ENCODE measurements at regions not wholly inside any gene's neighbourhood (a gene's known extent, or its start where the extent isn't known, plus 50 kb on each side); places are given as distances from the start of the nearest gene placed in this dataset.

DNA sequence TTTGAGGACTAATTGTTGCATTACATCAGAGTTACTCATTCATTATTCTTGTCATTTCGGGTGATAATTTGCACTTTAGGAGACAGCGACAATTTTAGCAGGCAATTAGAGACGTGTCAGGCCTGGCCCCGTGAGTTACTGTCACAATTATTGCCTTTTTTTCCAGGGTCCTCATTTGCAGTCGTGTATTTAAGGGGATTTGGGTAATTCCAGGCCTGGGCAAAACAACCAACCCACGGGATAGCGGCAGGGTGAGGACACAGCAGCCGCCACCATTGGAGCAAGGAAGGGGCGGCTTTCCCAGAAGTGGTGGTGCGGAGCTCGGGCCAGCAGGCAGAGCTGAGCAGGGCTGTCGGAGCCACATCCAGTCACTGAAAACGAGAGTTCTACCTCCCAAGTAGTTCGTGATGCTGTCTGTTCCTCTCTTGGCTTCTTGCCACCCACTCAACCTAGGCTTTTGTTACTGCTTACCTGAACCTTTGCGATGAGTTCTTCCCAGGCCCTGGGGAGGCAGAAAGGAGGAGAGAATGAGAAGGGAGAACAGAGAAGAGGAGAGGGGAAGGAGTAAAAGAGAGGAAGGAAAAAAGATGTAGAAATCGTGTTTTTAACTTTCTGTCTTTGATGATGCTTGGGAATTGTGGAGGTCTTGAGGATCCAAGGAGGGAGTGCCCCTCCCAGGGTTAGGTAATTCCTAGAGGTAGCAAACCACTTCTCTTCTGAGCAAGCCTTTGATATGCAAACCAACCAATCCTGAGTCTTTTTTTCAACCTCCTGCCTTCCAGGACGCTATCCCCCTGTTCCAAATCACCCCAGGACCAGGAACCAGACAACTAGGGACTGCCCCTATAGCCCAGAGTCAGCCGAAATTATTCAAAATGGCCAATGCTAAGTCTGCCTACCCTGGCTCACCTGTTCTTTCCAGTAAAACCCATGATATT lies 236.1 kb downstream of the MIAT start:
- DNase-seq (ENCODE audit: low read depth), result peak; percentile 68

GRCh38 chr22:26894362-26894761 lies 237.0 kb downstream of the MIAT start:
- DNase-seq (ENCODE audit: low read depth), result peak; percentile 40

- peak; percentile 91 for DNase-seq (ENCODE audit: low read depth)
Observed at GRCh38 chr22:26894766-26895485, 237.5 kb downstream of the MIAT start.

DNA sequence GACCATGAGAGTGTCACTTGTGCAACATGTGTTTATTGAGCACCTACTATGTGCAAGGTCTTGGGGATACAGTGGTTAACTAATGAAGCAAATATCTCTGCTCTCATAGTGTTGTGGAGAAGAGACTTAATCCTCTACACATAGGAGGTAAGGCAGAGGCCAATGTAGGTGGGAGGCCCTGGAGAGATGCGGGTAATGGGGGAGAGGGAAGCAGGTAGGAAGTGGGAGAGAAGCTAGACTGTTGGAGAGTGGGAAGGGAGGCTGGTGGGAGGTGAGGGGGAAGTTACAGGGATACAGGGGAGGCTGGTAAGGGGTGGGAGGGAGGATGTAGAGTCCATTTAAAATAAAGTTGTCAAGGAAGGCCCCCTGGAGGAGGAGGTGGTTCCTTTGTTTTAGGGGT lies 240.0 kb downstream of the MIAT start:
- no peak for DNase-seq (ENCODE audit: low read depth)

DNA sequence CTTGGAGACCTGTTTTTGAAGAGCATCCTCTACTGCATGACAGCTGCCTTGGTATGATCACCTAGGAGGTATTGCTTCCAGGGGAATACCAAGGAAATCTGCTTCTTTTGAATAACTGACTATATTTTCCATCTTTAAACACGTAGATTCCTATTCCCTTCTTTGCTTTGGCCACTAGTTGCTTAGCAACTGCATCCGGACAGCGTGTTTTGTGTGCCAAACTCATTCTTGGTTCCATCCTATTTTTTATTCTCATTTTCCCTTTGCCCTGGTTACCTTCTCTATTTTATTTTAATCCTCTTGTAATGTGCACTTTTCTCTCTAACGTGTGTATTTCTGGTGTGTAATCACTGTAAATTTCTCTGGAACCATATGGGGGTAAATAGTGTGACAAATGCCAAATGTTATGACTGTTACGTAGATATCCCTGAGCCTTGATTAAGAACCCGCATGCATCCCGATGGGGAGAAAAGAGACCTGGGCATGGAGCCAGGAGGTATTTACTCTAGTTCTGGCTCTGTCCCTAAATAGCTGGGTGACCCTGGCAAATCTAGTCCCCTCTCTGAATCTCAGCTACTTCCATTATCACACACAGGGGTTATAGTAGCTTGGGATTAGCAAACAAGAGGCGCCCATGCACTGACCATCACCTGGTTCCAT lies 241.7 kb downstream of the MIAT start:
- DNase-seq (ENCODE audit: low read depth), result no peak

DNA sequence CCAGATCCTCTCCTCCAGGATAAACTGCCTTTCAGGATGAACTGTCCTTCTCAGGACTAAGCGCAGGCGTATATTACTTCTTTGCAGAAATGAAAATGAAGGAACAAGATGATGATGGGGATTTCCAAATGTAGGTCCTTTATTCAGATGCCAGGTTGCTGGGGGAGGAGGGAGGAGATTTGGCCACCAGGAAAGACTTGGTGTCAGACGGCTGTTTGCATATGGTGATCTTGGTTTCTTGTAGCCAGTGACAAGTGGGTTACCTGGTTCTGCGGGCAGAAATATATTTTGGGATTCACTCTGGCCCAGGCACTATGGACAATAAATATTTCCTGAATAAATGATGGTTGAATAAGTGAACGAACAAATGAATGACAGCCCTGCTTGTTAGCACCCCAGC lies 243.4 kb downstream of the MIAT start:
- no peak for DNase-seq (ENCODE audit: low read depth)

GRCh38 chr22:26901198-26901816 lies 243.9 kb downstream of the MIAT start:
- no peak for DNase-seq (ENCODE audit: low read depth)

DNA sequence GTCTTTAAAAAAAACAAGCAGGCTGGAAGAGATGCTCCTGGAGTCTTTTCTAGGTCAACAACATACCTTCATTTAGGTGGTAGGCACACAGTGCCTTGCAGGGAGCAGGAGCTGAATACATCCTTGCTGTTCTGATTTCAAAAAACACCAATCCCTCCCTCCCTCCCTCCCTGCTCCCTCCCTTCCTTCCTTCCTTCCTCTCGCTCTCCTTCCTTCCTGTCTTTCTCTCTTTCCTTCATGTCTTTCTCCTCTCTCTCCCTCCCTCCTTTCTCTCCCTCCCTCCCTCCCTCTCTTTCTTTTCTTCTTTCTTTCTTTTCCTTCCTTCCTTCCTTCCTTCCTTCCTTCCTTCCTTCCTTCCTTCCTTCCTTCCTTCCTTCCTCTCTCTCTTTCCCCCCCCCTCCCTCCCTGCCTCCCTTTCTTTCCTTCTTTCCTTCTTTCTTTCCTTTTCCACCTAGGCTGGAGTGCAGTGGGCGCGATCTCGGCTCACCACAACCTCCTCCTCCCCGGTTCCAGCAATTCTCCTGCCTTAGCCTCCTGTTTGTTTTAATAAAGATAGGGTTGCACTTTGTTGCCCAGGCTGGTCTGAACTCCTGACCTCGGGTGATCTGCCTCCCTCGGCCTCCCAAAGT lies 245.1 kb downstream of the MIAT start:
- DNase-seq (ENCODE audit: low read depth), result no peak

- no peak for DNase-seq (ENCODE audit: low read depth)
Observed at GRCh38 chr22:26903030-26903856, 245.9 kb downstream of the MIAT start.

GRCh38 chr22:26904483-26904882 lies 247.1 kb downstream of the MIAT start:
- no peak for DNase-seq (ENCODE audit: low read depth)

DNA sequence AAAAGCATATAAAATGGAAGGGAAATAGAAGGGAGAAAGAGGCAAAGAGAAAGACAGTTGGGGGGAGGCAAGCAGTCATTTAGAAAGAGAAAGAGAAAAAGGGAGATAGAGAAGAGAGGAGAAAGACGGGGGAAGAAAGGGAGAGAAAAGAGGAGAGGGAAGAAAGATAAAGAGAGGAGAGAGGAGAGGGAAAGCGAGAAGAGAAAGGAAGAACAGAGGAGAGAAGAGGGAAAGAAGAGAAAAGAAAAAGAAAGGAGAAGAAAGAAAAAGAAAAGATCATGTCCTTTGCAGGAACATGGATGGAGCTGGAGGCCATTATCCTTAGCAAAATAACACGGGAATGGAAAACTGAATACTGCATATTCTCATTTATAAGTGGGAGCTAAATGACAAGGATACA lies 247.7 kb downstream of the MIAT start:
- DNase-seq (ENCODE audit: low read depth), result no peak

GRCh38 chr22:26905640-26906039 lies 248.3 kb downstream of the MIAT start:
- no peak for DNase-seq (ENCODE audit: low read depth)

GRCh38 chr22:26906464-26906863 lies 249.1 kb downstream of the MIAT start:
- no peak for DNase-seq (ENCODE audit: low read depth)

DNA sequence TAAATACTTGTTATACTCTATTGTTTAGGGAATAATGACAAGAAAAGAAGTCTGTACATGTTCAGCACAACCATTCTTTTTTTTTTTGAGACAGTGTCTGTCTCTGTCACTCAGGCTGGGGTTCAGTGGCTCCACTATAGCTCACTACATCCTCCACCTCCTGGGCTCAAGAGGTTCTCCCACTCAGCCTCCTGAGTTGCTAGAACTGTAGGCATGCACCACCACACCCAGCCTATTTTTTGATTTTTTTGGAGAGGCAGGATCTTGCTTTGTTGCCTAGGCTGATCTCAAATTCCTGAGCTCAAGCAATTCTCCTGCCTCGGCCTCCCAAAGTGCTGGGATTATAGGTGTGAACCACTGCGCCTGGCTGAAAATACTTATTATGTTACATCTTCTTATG lies 250.0 kb downstream of the MIAT start:
- DNase-seq (ENCODE audit: low read depth), result no peak

DNA sequence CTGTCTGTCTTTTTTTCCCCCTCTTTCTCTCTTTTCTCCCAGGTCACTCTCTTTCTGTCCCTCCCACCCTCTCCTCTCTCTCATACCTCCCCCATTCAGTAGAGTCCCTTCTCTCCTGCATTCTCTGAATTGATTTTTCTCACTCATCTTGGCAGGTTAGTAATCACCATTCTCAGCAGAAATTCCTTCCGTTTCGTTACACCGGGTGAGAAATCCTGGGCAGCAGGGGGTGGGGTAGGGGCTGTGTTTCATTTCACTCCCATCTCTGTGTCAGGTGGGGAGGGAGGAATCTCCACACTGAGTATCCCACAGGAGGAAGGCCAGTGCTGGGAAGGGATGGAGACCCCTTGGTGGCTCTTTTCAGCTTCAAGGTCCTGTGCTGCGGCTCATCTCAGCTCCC lies 253.5 kb downstream of the MIAT start:
- no peak for DNase-seq (ENCODE audit: low read depth)

DNA sequence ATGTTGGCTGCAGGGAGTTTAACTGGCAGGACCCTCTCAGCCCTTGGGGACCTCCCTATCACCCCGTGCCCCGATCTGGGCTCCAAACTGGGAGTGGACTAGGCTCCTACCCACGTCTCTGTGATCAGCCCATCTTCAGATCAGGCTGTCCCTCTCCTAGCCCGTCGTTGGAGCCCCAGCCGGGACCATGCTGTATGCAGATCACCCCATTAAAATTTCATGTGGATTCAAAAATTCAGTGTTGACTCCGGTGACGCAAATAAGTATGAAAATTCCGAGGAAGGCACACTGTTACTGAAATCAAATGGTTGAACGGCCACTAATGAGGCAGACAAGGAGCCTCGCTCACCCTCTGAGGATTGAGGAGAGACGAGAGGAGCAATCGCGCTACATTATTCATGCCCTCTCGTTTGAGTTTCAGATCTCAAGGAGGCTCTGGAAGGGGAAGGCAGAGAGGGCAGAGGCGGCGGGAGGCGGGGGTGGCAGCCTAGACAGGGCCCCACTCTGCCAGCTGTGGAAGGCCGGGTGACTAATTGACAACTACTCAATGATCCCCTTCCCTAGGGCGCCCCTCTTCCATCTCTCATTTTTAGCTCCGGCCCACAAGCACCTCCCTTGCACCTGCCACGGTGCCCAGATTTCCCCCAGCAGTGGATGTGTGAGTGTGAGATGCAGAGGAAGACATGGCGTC lies 255.4 kb downstream of the MIAT start:
- no peak for DNase-seq (ENCODE audit: low read depth)

GRCh38 chr22:26914519-26915185 lies 257.3 kb downstream of the MIAT start:
- DNase-seq (ENCODE audit: low read depth), result no peak

GRCh38 chr22:26916236-26916635 lies 258.8 kb downstream of the MIAT start:
- no peak for DNase-seq (ENCODE audit: low read depth)

DNA sequence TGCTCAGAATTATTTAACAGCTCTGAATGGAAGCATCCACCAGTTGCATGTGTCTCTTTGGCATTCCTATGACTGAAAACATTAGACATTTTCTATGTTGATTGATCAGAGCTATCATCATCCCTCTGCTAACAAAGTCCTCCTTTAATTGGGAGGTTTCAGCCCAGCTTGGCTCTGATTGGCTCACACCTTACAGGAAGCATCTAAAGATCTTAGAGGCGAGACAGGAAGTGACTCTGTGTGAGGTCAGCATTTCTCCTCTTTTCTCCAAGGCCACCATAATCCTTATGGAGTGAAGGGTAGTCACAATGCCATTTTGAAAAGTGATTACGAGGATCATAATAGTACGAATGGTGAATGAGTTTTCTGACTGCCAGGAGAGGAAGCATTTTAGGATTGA lies 260.8 kb downstream of the MIAT start:
- DNase-seq (ENCODE audit: low read depth), result peak; percentile 17

- DNase-seq (ENCODE audit: low read depth), result no peak
Observed at GRCh38 chr22:26921726-26922125, 264.3 kb downstream of the MIAT start.

Data from Daoy (cell line).